HG03432 (cell line): ENCODE measurements at regions not wholly inside any gene's neighbourhood (a gene's known extent, or its start where the extent isn't known, plus 50 kb on each side); places are given as distances from the start of the nearest gene placed in this dataset.

Experiments used
- ATAC-seq: cut with Tn5 transposase; IDR thresholded peaks from one replicate; pipeline ENCODE4 v1.9.1; 2021; ENCODE audit warnings: mild to moderate bottlenecking, moderate library complexity; ENCODE audit not compliant: unreplicated experiment

- ATAC-seq = no peak
These were observed 661.2 kb downstream of the TBC1D4 start for GRCh38 chr13:74820809-74821208.

GRCh38 chr13:74819549-74819948 is 662.4 kb downstream of the TBC1D4 start:
- ATAC-seq = no peak

GRCh38 chr13:74816737-74817136 is 665.2 kb downstream of the TBC1D4 start:
- no peak for ATAC-seq

- ATAC-seq = no peak
These were observed 662.0 kb upstream of the KLF12 start for GRCh38 chr13:74796157-74796556.

GRCh38 chr13:74795526-74795925 is 661.3 kb upstream of the KLF12 start:
- no peak for ATAC-seq

GRCh38 chr13:74794582-74794981 is 660.4 kb upstream of the KLF12 start:
- no peak for ATAC-seq

GRCh38 chr13:74794147-74794546 is 659.9 kb upstream of the KLF12 start:
- no peak for ATAC-seq

- no peak for ATAC-seq
These were observed 650.8 kb upstream of the KLF12 start for GRCh38 chr13:74784959-74785358.

- ATAC-seq = no peak
These were observed 644.7 kb upstream of the KLF12 start for GRCh38 chr13:74778946-74779345.

- ATAC-seq = no peak
These were observed 643.9 kb upstream of the KLF12 start for GRCh38 chr13:74778087-74778486.

GRCh38 chr13:74774264-74774663 is 640.1 kb upstream of the KLF12 start:
- ATAC-seq = no peak

GRCh38 chr13:74773248-74773647 is 639.0 kb upstream of the KLF12 start:
- no peak for ATAC-seq

- ATAC-seq = no peak
These were observed 637.8 kb upstream of the KLF12 start for GRCh38 chr13:74771964-74772363.

GRCh38 chr13:74770361-74770760 is 636.2 kb upstream of the KLF12 start:
- no peak for ATAC-seq

- no peak for ATAC-seq
These were observed 635.1 kb upstream of the KLF12 start for GRCh38 chr13:74769333-74769732.

- ATAC-seq = no peak
These were observed 634.4 kb upstream of the KLF12 start for GRCh38 chr13:74768521-74769085.

- ATAC-seq = no peak
These were observed 632.8 kb upstream of the KLF12 start for GRCh38 chr13:74767050-74767449.

- no peak for ATAC-seq
These were observed 631.8 kb upstream of the KLF12 start for GRCh38 chr13:74765955-74766354.

GRCh38 chr13:74761801-74762757 is 627.9 kb upstream of the KLF12 start:
- ATAC-seq = no peak

- no peak for ATAC-seq
These were observed 624.0 kb upstream of the KLF12 start for GRCh38 chr13:74758188-74758587.

- no peak for ATAC-seq
These were observed 620.9 kb upstream of the KLF12 start for GRCh38 chr13:74755065-74755464.

- ATAC-seq = no peak
These were observed 617.5 kb upstream of the KLF12 start for GRCh38 chr13:74751739-74752138.
